ENCODE measurements at regions not wholly inside any gene's neighbourhood (a gene's known extent, or its start where the extent isn't known, plus 50 kb on each side); places are given as distances from the start of the nearest gene placed in this dataset.
"Not testable (repeated sequence)": the region's sequence is repeated elsewhere in the genome, so short reads cannot be mapped to it uniquely, and the experiment has no call there.

GRCh38 chr6:140546640-140547039, 1172.2 kb upstream of the CITED2 start:
- FAIRE-seq (no peak), DNase-seq (ENCODE audit: low spot score in 2 of 2) (no peak)

GRCh38 chr6:140544431-140544830, 1170.0 kb upstream of the CITED2 start:
- DNase-seq (ENCODE audit: low spot score in 2 of 2) (no peak), FAIRE-seq (no peak)

GRCh38 chr6:140542863-140543262, 1168.4 kb upstream of the CITED2 start:
- no peak for FAIRE-seq
- no peak for DNase-seq (ENCODE audit: low spot score in 2 of 2)

GRCh38 chr6:140541288-140541687, 1166.8 kb upstream of the CITED2 start:
- no peak for DNase-seq (ENCODE audit: low spot score in 2 of 2)
- no peak for FAIRE-seq

GRCh38 chr6:140540743-140541142, 1166.3 kb upstream of the CITED2 start:
- DNase-seq (ENCODE audit: low spot score in 2 of 2) (no peak), FAIRE-seq (peak; percentile 75)

- DNase-seq (ENCODE audit: low spot score in 2 of 2) (no peak), FAIRE-seq (no peak)
These were observed 1164.5 kb upstream of the CITED2 start for GRCh38 chr6:140538926-140539325.

- FAIRE-seq (no peak), DNase-seq (ENCODE audit: low spot score in 2 of 2) (no peak)
These were observed 1163.6 kb upstream of the CITED2 start for GRCh38 chr6:140537834-140538705.

GRCh38 chr6:140537211-140537610, 1162.8 kb upstream of the CITED2 start:
- FAIRE-seq = no peak
- no peak for DNase-seq (ENCODE audit: low spot score in 2 of 2)

- DNase-seq (ENCODE audit: low spot score in 2 of 2) = no peak
These were observed 1161.1 kb upstream of the CITED2 start for GRCh38 chr6:140535511-140535910.

GRCh38 chr6:140533526-140533925, 1159.1 kb upstream of the CITED2 start:
- no peak for FAIRE-seq
- DNase-seq (ENCODE audit: low spot score in 2 of 2) = no peak

More at GRCh38 chr6:140535511-140535910, 1161.1 kb upstream of the CITED2 start:
- no peak for FAIRE-seq

GRCh38 chr6:140504776-140505175, 1130.3 kb upstream of the CITED2 start:
- no peak for FAIRE-seq

GRCh38 chr6:140500849-140501248, 1126.4 kb upstream of the CITED2 start:
- DNase-seq (ENCODE audit: low spot score in 2 of 2) = no peak

More at GRCh38 chr6:140504776-140505175, 1130.3 kb upstream of the CITED2 start:
- no peak for DNase-seq (ENCODE audit: low spot score in 2 of 2)

GRCh38 chr6:140499607-140500006, 1125.2 kb upstream of the CITED2 start:
- FAIRE-seq (no peak), DNase-seq (ENCODE audit: low spot score in 2 of 2) (no peak)

More at GRCh38 chr6:140500849-140501248, 1126.4 kb upstream of the CITED2 start:
- no peak for FAIRE-seq

- FAIRE-seq = no peak
These were observed 1120.1 kb upstream of the CITED2 start for GRCh38 chr6:140494321-140495108.

GRCh38 chr6:140493470-140493869, 1119.0 kb upstream of the CITED2 start:
- not testable (repeated sequence) for DNase-seq (ENCODE audit: low spot score in 2 of 2); FAIRE-seq

More at GRCh38 chr6:140494321-140495108, 1120.1 kb upstream of the CITED2 start:
- no peak for DNase-seq (ENCODE audit: low spot score in 2 of 2)

GRCh38 chr6:140490081-140490480, 1115.6 kb upstream of the CITED2 start:
- no peak for FAIRE-seq

GRCh38 chr6:140487586-140487985, 1113.1 kb upstream of the CITED2 start:
- DNase-seq (ENCODE audit: low spot score in 2 of 2) = no peak
- FAIRE-seq = no peak

More at GRCh38 chr6:140490081-140490480, 1115.6 kb upstream of the CITED2 start:
- DNase-seq (ENCODE audit: low spot score in 2 of 2) = no peak

- DNase-seq (ENCODE audit: low spot score in 2 of 2) = no peak
- FAIRE-seq = no peak
These were observed 1112.3 kb upstream of the CITED2 start for GRCh38 chr6:140486450-140487361.

- DNase-seq (ENCODE audit: low spot score in 2 of 2) (no peak), FAIRE-seq (no peak)
These were observed 1111.4 kb upstream of the CITED2 start for GRCh38 chr6:140485740-140486449.

- FAIRE-seq = no peak
These were observed 1106.4 kb upstream of the CITED2 start for GRCh38 chr6:140480852-140481251.

More at GRCh38 chr6:140480852-140481251, 1106.4 kb upstream of the CITED2 start:
- DNase-seq (ENCODE audit: low spot score in 2 of 2) = no peak

All from frontal cortex (tissue), 3 donors.